ENCODE measurements at regions not wholly inside any gene's neighbourhood (a gene's known extent, or its start where the extent isn't known, plus 50 kb on each side); places are given as distances from the start of the nearest gene placed in this dataset.

GRCh38 chr3:176904506-176904905 is 292.8 kb downstream of the TBL1XR1 start:
- no peak for DNase-seq (ENCODE audit: low read depth in 1 of 2, low spot score in 1 of 2)
- in situ Hi-C loops (cut with HindIII; ENCODE audit: low pct_unique_long_range_greater_than_20kb, low sequenced_read_pairs), result no loop called here
- no peak for TF ChIP-seq JUND (IDR thresholded peaks at IDR 0.05; ENCODE audit: low read depth)

GRCh38 chr3:176896640-176897039 is 300.6 kb downstream of the TBL1XR1 start:
- no peak for TF ChIP-seq JUND (IDR thresholded peaks at IDR 0.05; ENCODE audit: low read depth)
- in situ Hi-C loops (cut with HindIII; ENCODE audit: low pct_unique_long_range_greater_than_20kb, low sequenced_read_pairs), result no loop called here
- no peak for DNase-seq (ENCODE audit: low read depth in 1 of 2, low spot score in 1 of 2)

GRCh38 chr3:176896165-176896564 is 301.1 kb downstream of the TBL1XR1 start:
- in situ Hi-C loops (cut with HindIII; ENCODE audit: low pct_unique_long_range_greater_than_20kb, low sequenced_read_pairs), result no loop called here
- TF ChIP-seq JUND (IDR thresholded peaks at IDR 0.05; ENCODE audit: low read depth), result no peak
- peak in 1 of 2 experiments; percentile 51 for DNase-seq (ENCODE audit: low read depth in 1 of 2, low spot score in 1 of 2)

GRCh38 chr3:176879710-176880109 is 317.6 kb downstream of the TBL1XR1 start:
- no peak for DNase-seq (ENCODE audit: low read depth in 1 of 2, low spot score in 1 of 2)
- TF ChIP-seq JUND (IDR thresholded peaks at IDR 0.05; ENCODE audit: low read depth), result no peak
- in situ Hi-C loops (cut with HindIII; ENCODE audit: low pct_unique_long_range_greater_than_20kb, low sequenced_read_pairs), result no loop called here

- no peak for DNase-seq (ENCODE audit: low read depth in 1 of 2, low spot score in 1 of 2)
- no peak for TF ChIP-seq JUND (IDR thresholded peaks at IDR 0.05; ENCODE audit: low read depth)
- in situ Hi-C loops (cut with HindIII; ENCODE audit: low pct_unique_long_range_greater_than_20kb, low sequenced_read_pairs), result no loop called here
Observed at GRCh38 chr3:176873261-176873660, 324.0 kb downstream of the TBL1XR1 start.

- TF ChIP-seq JUND (IDR thresholded peaks at IDR 0.05; ENCODE audit: low read depth), result no peak
- DNase-seq (ENCODE audit: low read depth in 1 of 2, low spot score in 1 of 2), result peak in 1 of 2 experiments; percentile 91
- in situ Hi-C loops (cut with HindIII; ENCODE audit: low pct_unique_long_range_greater_than_20kb, low sequenced_read_pairs), result no loop called here
Observed at GRCh38 chr3:176872771-176873209, 324.5 kb downstream of the TBL1XR1 start.

GRCh38 chr3:176870451-176870850 is 326.8 kb downstream of the TBL1XR1 start:
- TF ChIP-seq JUND (IDR thresholded peaks at IDR 0.05; ENCODE audit: low read depth), result no peak
- no peak for DNase-seq (ENCODE audit: low read depth in 1 of 2, low spot score in 1 of 2)
- in situ Hi-C loops (cut with HindIII; ENCODE audit: low pct_unique_long_range_greater_than_20kb, low sequenced_read_pairs), result no loop called here

- peak; percentile 30 to 100 for DNase-seq (ENCODE audit: low read depth in 1 of 2, low spot score in 1 of 2)
- no peak for TF ChIP-seq JUND (IDR thresholded peaks at IDR 0.05; ENCODE audit: low read depth)
- in situ Hi-C loops (cut with HindIII; ENCODE audit: low pct_unique_long_range_greater_than_20kb, low sequenced_read_pairs), result no loop called here
Observed at GRCh38 chr3:176867681-176868663, 329.3 kb downstream of the TBL1XR1 start.

GRCh38 chr3:176861137-176861536 is 336.1 kb downstream of the TBL1XR1 start:
- no peak for TF ChIP-seq JUND (IDR thresholded peaks at IDR 0.05; ENCODE audit: low read depth)
- in situ Hi-C loops (cut with HindIII; ENCODE audit: low pct_unique_long_range_greater_than_20kb, low sequenced_read_pairs), result no loop called here
- no peak for DNase-seq (ENCODE audit: low read depth in 1 of 2, low spot score in 1 of 2)

GRCh38 chr3:176856721-176857120 is 340.6 kb downstream of the TBL1XR1 start:
- in situ Hi-C loops (cut with HindIII; ENCODE audit: low pct_unique_long_range_greater_than_20kb, low sequenced_read_pairs), result no loop called here
- TF ChIP-seq JUND (IDR thresholded peaks at IDR 0.05; ENCODE audit: low read depth), result no peak
- DNase-seq (ENCODE audit: low read depth in 1 of 2, low spot score in 1 of 2), result no peak

- TF ChIP-seq JUND (IDR thresholded peaks at IDR 0.05; ENCODE audit: low read depth), result peak; percentile 100
- peak; percentile 75 to 100 for DNase-seq (ENCODE audit: low read depth in 1 of 2, low spot score in 1 of 2)
- in situ Hi-C loops (cut with HindIII; ENCODE audit: low pct_unique_long_range_greater_than_20kb, low sequenced_read_pairs), result no loop called here
Observed at GRCh38 chr3:176855901-176856486, 341.3 kb downstream of the TBL1XR1 start.

GRCh38 chr3:176855213-176855612 is 342.1 kb downstream of the TBL1XR1 start:
- in situ Hi-C loops (cut with HindIII; ENCODE audit: low pct_unique_long_range_greater_than_20kb, low sequenced_read_pairs), result no loop called here

GRCh38 chr3:176850498-176850897 is 346.8 kb downstream of the TBL1XR1 start:
- no peak for TF ChIP-seq JUND (IDR thresholded peaks at IDR 0.05; ENCODE audit: low read depth)
- in situ Hi-C loops (cut with HindIII; ENCODE audit: low pct_unique_long_range_greater_than_20kb, low sequenced_read_pairs), result no loop called here
- peak in 1 of 2 experiments; percentile 55 for DNase-seq (ENCODE audit: low read depth in 1 of 2, low spot score in 1 of 2)

More at GRCh38 chr3:176855213-176855612, 342.1 kb downstream of the TBL1XR1 start:
- peak in 1 of 2 experiments; percentile 80 for DNase-seq (ENCODE audit: low read depth in 1 of 2, low spot score in 1 of 2)
- TF ChIP-seq JUND (IDR thresholded peaks at IDR 0.05; ENCODE audit: low read depth), result peak; percentile 66; the same call in 1 of the 2 replicates
